PC-3 (cell line): ENCODE measurements at regions not wholly inside any gene's neighbourhood (a gene's known extent, or its start where the extent isn't known, plus 50 kb on each side); places are given as distances from the start of the nearest gene placed in this dataset.

Experiments
- ATAC-seq: fragments of 200-7000 bp; cut with Tn5 transposase; 2 replicates; pipeline ENCODE4 v1.9.1; 2020; ENCODE audit warnings: mild to moderate bottlenecking, moderate library complexity
- BruUV-seq: library from RNA; stranded (reverse); fragments of 400-500 nt; replicated peaks from 2 replicates; lab custom pipeline; 2021; lab: Mats Ljungman, UMichigan
- CTCF ChIA-PET: fragments of 300-600 bp; sonication (Branson Sonifier 250); formaldehyde crosslinking; loops from one replicate; lab custom pipeline; 2022; ENCODE audit warnings: antibody characterized with exemption; lab: Charles Lee
- POLR2A ChIA-PET: fragments of 300-600 bp; sonication (Branson Sonifier 250); formaldehyde crosslinking; loops from one replicate; lab custom pipeline; 2022; ENCODE audit warnings: antibody characterized with exemption; ENCODE audit not compliant: unreplicated experiment; lab: Charles Lee
- DNase-seq: peaks from one replicate; pipeline ENCODE4 v3.0.0-alpha.2; 2015
- H2AFZ ChIP-seq: fragments of 300-600 bp; sonication (generic); 2 replicates; pipeline ENCODE4 v1.6.0; 2016; ENCODE audit warnings: antibody characterized with exemption, low read length
- H3F3A ChIP-seq: fragments of 300-600 bp; sonication (generic); one replicate; pipeline ENCODE4 v1.6.0; 2017; ENCODE audit warnings: antibody characterized with exemption, low read length, control low read depth, mild to moderate bottlenecking; ENCODE audit not compliant: unreplicated experiment
- H3K27ac ChIP-seq: fragments of 300-600 bp; sonication (generic); 2 replicates; pipeline ENCODE4 v1.5.1; 2016; ENCODE audit warnings: mild to moderate bottlenecking, low read length
- H3K27me3 ChIP-seq: fragments of 300-600 bp; sonication (generic); 2 replicates; pipeline ENCODE4 v1.6.1; 2016; ENCODE audit warnings: low read length, mixed read lengths
- H3K36me3 ChIP-seq: fragments of 300-600 bp; sonication (generic); 2 replicates; pipeline ENCODE4 v1.6.1; 2016; ENCODE audit warnings: low read depth, mixed run types, low read length, mixed read lengths
- H3K4me1 ChIP-seq: fragments of 300-600 bp; sonication (generic); 2 replicates; pipeline ENCODE4 v1.5.1; 2016; ENCODE audit warnings: low read length; ENCODE audit not compliant: insufficient read depth
- H3K4me2 ChIP-seq: fragments of 300-600 bp; sonication (generic); 2 replicates; pipeline ENCODE4 v1.6.0; 2016; ENCODE audit warnings: low read length
- H3K4me3 ChIP-seq: fragments of 300-600 bp; sonication (generic); 2 replicates; pipeline ENCODE4 v1.5.1; 2016; ENCODE audit warnings: mild to moderate bottlenecking, low read length, mixed read lengths
- H3K79me2 ChIP-seq: fragments of 300-600 bp; sonication (generic); 2 replicates; pipeline ENCODE4 v1.6.1; 2017; ENCODE audit warnings: low read length, mixed read lengths
- H3K9ac ChIP-seq: fragments of 300-600 bp; sonication (generic); 2 replicates; pipeline ENCODE4 v1.6.0; 2016; ENCODE audit warnings: mild to moderate bottlenecking, low read length
- H3K9me2 ChIP-seq: fragments of 300-600 bp; sonication (generic); replicated peaks from 2 replicates; pipeline ENCODE4 v1.6.1; 2016; ENCODE audit warnings: mixed run types, low read length, mixed read lengths
- H3K9me3 ChIP-seq: fragments of 300-600 bp; sonication (generic); 2 replicates; pipeline ENCODE4 v1.6.1; 2016; ENCODE audit warnings: low read length, mixed read lengths
- H4K20me1 ChIP-seq: fragments of 300-600 bp; sonication (generic); 2 replicates; pipeline ENCODE4 v1.6.1; 2016; ENCODE audit warnings: low read length, mixed read lengths
- EZH2 ChIP-seq: fragments of 300-600 bp; sonication (generic); IDR thresholded peaks from one replicate; pipeline ENCODE4 v1.6.1; 2017; ENCODE audit warnings: antibody characterized with exemption, mild to moderate bottlenecking, low read length; ENCODE audit not compliant: unreplicated experiment
- EZH2phosphoT487 ChIP-seq: fragments of 300-600 bp; sonication (generic); IDR thresholded peaks from 2 replicates; pipeline ENCODE4 v1.6.1; 2018; ENCODE audit warnings: mild to moderate bottlenecking, antibody characterized with exemption, low read length, borderline replicate concordance
- intact Hi-C: fragments of 100-400 bp; cut with micrococcal nuclease; formaldehyde crosslinking; loops from 2 replicates; pipeline ENCODE4 v1.9.0; 2023
- TF ChIP-seq, protein P1 (sequence below): fragments of 300-600 bp; sonication (generic); conservative IDR thresholded peaks from 2 replicates; pipeline ENCODE4 v1.5.1; 2017; ENCODE audit warnings: antibody characterized with exemption, low read depth, mild to moderate bottlenecking, low read length

DNA sequence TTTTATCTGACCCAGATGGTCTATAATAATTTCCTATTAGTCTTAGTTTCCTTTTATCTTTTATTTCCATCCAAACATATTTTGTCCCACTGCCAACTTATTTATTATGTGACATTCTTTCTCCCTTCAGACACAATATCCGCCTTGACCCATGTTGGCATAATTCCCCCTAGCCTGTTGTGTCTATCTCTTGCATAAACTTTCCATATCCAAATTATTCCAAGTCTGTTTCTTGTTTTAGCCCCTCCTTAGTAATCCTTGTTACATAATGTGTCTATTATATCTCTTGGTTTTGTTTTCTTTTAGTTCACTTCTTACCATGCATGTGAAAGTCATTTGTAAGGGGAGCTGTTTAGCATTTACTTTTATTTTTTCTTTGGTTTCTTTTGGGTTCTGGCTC, 81.6 kb upstream of the CACHD1 start:
- H3F3A ChIP-seq, result no peaks in the 10 kb centered on the region
- intact Hi-C loops, result loop anchor here (5.0 to 10.0 kb wide), 4 partner anchors 46 to 436 kb away; no protein-coding TSS in a partner anchor

GRCh38 chr1:64392109-64392508, 77.8 kb upstream of the CACHD1 start:
- DNase-seq (no peak), ATAC-seq (no peak)
- Histone ChIP-seq H3K27ac (no peak overlapping the region), H2AFZ (no peak overlapping the region), H4K20me1 (no peaks in the 10 kb centered on the region), H3K4me3 (no peak overlapping the region), H3K9ac (no peak overlapping the region), H3K9me3 (no peaks in the 10 kb centered on the region), H3K9me2 (0 out of 2 replicates have a peak, but pooled peaks cover 8% of the 10 kb centered on the region), H3F3A (no peaks in the 10 kb centered on the region), H3K36me3 (no peaks in the 10 kb centered on the region), H3K79me2 (no peaks in the 10 kb centered on the region), H3K4me1 (peaks cover 14% of the 10 kb centered on the region), H3K27me3 (no peaks in the 10 kb centered on the region), H3K4me2 (no peak overlapping the region)
- ChIA-PET POLR2A (no interaction called here), CTCF (no interaction called here)
- TF ChIP-seq, protein P1, sequence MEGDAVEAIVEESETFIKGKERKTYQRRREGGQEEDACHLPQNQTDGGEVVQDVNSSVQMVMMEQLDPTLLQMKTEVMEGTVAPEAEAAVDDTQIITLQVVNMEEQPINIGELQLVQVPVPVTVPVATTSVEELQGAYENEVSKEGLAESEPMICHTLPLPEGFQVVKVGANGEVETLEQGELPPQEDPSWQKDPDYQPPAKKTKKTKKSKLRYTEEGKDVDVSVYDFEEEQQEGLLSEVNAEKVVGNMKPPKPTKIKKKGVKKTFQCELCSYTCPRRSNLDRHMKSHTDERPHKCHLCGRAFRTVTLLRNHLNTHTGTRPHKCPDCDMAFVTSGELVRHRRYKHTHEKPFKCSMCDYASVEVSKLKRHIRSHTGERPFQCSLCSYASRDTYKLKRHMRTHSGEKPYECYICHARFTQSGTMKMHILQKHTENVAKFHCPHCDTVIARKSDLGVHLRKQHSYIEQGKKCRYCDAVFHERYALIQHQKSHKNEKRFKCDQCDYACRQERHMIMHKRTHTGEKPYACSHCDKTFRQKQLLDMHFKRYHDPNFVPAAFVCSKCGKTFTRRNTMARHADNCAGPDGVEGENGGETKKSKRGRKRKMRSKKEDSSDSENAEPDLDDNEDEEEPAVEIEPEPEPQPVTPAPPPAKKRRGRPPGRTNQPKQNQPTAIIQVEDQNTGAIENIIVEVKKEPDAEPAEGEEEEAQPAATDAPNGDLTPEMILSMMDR, result no peak
- no peak for TF ChIP-seq EZH2
- no peak for TF ChIP-seq EZH2phosphoT487
- BruUV-seq, result no TSS peak
- intact Hi-C loops, result no loop called here

More for the DNA sequence above, 81.6 kb upstream of the CACHD1 start:
- Histone ChIP-seq H3K9ac (no peak overlapping the region), H3K9me3 (no peaks in the 10 kb centered on the region), H4K20me1 (no peaks in the 10 kb centered on the region), H3K9me2 (0 out of 2 replicates have a peak, but pooled peaks cover 8% of the 10 kb centered on the region), H2AFZ (no peak overlapping the region), H3K79me2 (no peaks in the 10 kb centered on the region), H3K27ac (no peak overlapping the region), H3K36me3 (no peaks in the 10 kb centered on the region), H3K4me3 (no peak overlapping the region), H3K4me2 (no peak overlapping the region), H3K4me1 (peaks cover 18% of the 10 kb centered on the region), H3K27me3 (no peaks in the 10 kb centered on the region)
- BruUV-seq, result no TSS peak
- ChIA-PET POLR2A (no interaction called here), CTCF (no interaction called here)
- ATAC-seq, result no peak
- TF ChIP-seq EZH2phosphoT487 (no peak), EZH2 (no peak)
- TF ChIP-seq, protein P1, result no peak
- no peak for DNase-seq

DNA sequence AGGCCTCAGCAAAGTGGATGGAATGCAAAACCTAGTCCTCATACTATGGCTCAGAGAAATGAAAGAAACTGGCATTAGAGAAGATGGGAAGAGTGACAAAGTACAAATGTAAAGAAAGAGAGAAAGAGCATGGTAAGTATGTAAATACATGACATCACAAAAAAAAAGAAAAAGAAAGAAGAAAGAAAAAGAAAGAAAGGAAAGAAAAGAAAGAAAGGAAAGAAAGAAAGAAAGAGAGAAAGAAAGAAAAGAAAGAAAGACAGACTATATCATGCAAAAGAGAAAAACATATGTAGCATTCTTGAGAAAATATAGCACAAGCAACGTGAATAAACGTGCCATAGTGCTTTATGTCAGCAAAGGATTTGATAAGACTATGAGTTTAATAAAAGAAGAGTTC, 76.1 kb upstream of the CACHD1 start:
- Histone ChIP-seq H3K9me2 (0 out of 2 replicates have a peak, but pooled peaks cover 8% of the 10 kb centered on the region), H3K4me1 (no peaks in the 10 kb centered on the region), H3K27ac (no peak overlapping the region), H3K9me3 (no peaks in the 10 kb centered on the region), H2AFZ (no peak overlapping the region), H3K79me2 (no peaks in the 10 kb centered on the region), H3K9ac (no peak overlapping the region), H3K4me3 (no peak overlapping the region), H4K20me1 (no peaks in the 10 kb centered on the region), H3F3A (no peaks in the 10 kb centered on the region), H3K36me3 (no peaks in the 10 kb centered on the region), H3K27me3 (no peaks in the 10 kb centered on the region), H3K4me2 (no peak overlapping the region)
- BruUV-seq, result no TSS peak
- ATAC-seq (no peak), DNase-seq (no peak)
- ChIA-PET POLR2A (no interaction called here), CTCF (no interaction called here)
- intact Hi-C loops, result no loop called here
- TF ChIP-seq EZH2 (no peak), EZH2phosphoT487 (no peak)
- TF ChIP-seq, protein P1, result no peak
